ENCODE measurements at regions not wholly inside any gene's neighbourhood (a gene's known extent, or its start where the extent isn't known, plus 50 kb on each side); places are given as distances from the start of the nearest gene placed in this dataset.

GRCh38 chr5:138659561-138659960 lies 84.4 kb upstream of the HSPA9 start:
- Histone ChIP-seq H3K4me3 (no peak overlapping the region), H3K36me3 (replicated peaks in 1 of 2) (no peaks in the 10 kb centered on the region), H3K9me3 (replicated peaks in 1 of 3) (no peaks in the 10 kb centered on the region), H3K4me1 (replicated peaks in 1 of 2) (no peaks in the 10 kb centered on the region), H3K27ac (no peak overlapping the region), H3K27me3 (no peaks in the 10 kb centered on the region)
- intact Hi-C loops (cut with DNase I) = no loop called here
- DNase-seq = no peak
- TF ChIP-seq POLR2A (IDR thresholded peaks at IDR 0.05) = no peak
- TF ChIP-seq, protein P1, sequence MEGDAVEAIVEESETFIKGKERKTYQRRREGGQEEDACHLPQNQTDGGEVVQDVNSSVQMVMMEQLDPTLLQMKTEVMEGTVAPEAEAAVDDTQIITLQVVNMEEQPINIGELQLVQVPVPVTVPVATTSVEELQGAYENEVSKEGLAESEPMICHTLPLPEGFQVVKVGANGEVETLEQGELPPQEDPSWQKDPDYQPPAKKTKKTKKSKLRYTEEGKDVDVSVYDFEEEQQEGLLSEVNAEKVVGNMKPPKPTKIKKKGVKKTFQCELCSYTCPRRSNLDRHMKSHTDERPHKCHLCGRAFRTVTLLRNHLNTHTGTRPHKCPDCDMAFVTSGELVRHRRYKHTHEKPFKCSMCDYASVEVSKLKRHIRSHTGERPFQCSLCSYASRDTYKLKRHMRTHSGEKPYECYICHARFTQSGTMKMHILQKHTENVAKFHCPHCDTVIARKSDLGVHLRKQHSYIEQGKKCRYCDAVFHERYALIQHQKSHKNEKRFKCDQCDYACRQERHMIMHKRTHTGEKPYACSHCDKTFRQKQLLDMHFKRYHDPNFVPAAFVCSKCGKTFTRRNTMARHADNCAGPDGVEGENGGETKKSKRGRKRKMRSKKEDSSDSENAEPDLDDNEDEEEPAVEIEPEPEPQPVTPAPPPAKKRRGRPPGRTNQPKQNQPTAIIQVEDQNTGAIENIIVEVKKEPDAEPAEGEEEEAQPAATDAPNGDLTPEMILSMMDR (IDR thresholded peaks at IDR 0.05) = no peak
- WGBS, 4 donors = 90 to 98% (median 91%) methylated on average over 2 to 3 of the region's 3 CpGs

- no peaks in the 10 kb centered on the region for H3K36me3 ChIP-seq (replicated peaks in 1 of 2)
- DNase-seq = peak in 1 of 7 donors; percentile 43
- no peak overlapping the region for H3K27ac ChIP-seq
- H3K9me3 ChIP-seq (replicated peaks in 1 of 3) = no peaks in the 10 kb centered on the region
- TF ChIP-seq, protein P1 (IDR thresholded peaks at IDR 0.05) = no peak
- no peak for TF ChIP-seq POLR2A (IDR thresholded peaks at IDR 0.05)
- 92 to 98% (median 93%) methylated on average over 1 to 3 of the region's 3 CpGs for WGBS, 4 donors
- no peak overlapping the region for H3K4me3 ChIP-seq
- H3K4me1 ChIP-seq (replicated peaks in 1 of 2) = no peaks in the 10 kb centered on the region
- intact Hi-C loops (cut with DNase I) = no loop called here
- no peaks in the 10 kb centered on the region for H3K27me3 ChIP-seq
Measured at GRCh38 chr5:138659121-138659520, 83.9 kb upstream of the HSPA9 start.

DNA sequence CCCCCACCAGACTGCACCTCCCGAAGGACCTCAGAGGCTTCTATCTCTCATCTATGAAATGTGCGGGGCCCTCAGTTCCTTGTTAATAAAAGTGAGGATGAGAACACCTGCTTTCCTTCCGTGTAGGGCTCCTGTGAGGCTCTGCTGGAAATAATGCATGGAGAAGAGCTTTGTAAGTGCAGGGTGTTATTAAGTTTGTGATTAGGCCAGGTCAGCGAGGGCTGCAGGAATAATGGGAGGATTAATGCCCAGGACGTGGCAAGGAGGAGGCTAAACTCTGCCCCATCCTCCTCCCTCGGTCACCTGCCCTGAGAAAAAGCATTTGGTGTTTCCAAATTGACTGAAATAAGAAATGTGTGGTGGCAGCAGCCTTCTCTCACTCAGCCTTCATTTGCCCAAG lies 83.5 kb upstream of the HSPA9 start:
- intact Hi-C loops (cut with DNase I) = no loop called here
- no peak overlapping the region for H3K27ac ChIP-seq
- DNase-seq = peak in 1 of 7 donors; percentile 24
- H3K9me3 ChIP-seq (replicated peaks in 1 of 3) = no peaks in the 10 kb centered on the region
- no peak for TF ChIP-seq POLR2A (IDR thresholded peaks at IDR 0.05)
- TF ChIP-seq, protein P1 (IDR thresholded peaks at IDR 0.05) = no peak
- no peaks in the 10 kb centered on the region for H3K36me3 ChIP-seq (replicated peaks in 1 of 2)
- no peaks in the 10 kb centered on the region for H3K27me3 ChIP-seq
- no peaks in the 10 kb centered on the region for H3K4me1 ChIP-seq (replicated peaks in 1 of 2)
- 83 to 92% (median 91%) methylated on average over 6 of the region's 6 CpGs for WGBS, 4 donors
- H3K4me3 ChIP-seq = no peak overlapping the region

GRCh38 chr5:138657360-138657759 lies 82.2 kb upstream of the HSPA9 start:
- Histone ChIP-seq H3K36me3 (replicated peaks in 1 of 2) (no peaks in the 10 kb centered on the region), H3K9me3 (replicated peaks in 1 of 3) (no peaks in the 10 kb centered on the region), H3K27ac (no peak overlapping the region), H3K4me1 (replicated peaks in 1 of 2) (no peaks in the 10 kb centered on the region), H3K27me3 (no peaks in the 10 kb centered on the region), H3K4me3 (no peak overlapping the region)
- 77 to 89% (median 82%) methylated on average over 4 of the region's 4 CpGs for WGBS, 4 donors
- intact Hi-C loops (cut with DNase I) = no loop called here
- no peak for DNase-seq
- TF ChIP-seq, protein P1 (IDR thresholded peaks at IDR 0.05) = no peak
- TF ChIP-seq POLR2A (IDR thresholded peaks at IDR 0.05) = no peak
